BE2C (cell line): ENCODE measurements at regions not wholly inside any gene's neighbourhood (a gene's known extent, or its start where the extent isn't known, plus 50 kb on each side); places are given as distances from the start of the nearest gene placed in this dataset.

Experiments used
- DNase-seq: peaks from one replicate; pipeline ENCODE4 v3.0.0-alpha.2; 2020
- H3K27me3 ChIP-seq: fragments of 250-450 bp; sonication (Bioruptor Pico); 2 replicates; pipeline ENCODE4 v1.5.1; 2020; ENCODE audit warnings: mild to moderate bottlenecking
- H3K36me3 ChIP-seq: fragments of 250-450 bp; sonication (Bioruptor Pico); 2 replicates; pipeline ENCODE4 v1.5.1; 2020; ENCODE audit warnings: mild to moderate bottlenecking
- H3K4me1 ChIP-seq: fragments of 250-450 bp; sonication (Bioruptor Pico); 2 replicates; pipeline ENCODE4 v1.5.1; 2020
- H3K4me3 ChIP-seq: 2 replicates; pipeline ENCODE4 v1.5.1; 2011; ENCODE audit warnings: low read depth, low read length
- H3K9me3 ChIP-seq: fragments of 250-450 bp; sonication (Bioruptor Pico); 2 replicates; pipeline ENCODE4 v1.5.1; 2020
- TF ChIP-seq, protein P1 (sequence below): IDR thresholded peaks from 2 replicates; pipeline ENCODE4 v1.5.1; 2012; ENCODE audit warnings: mild to moderate bottlenecking, low read depth, low read length

DNA sequence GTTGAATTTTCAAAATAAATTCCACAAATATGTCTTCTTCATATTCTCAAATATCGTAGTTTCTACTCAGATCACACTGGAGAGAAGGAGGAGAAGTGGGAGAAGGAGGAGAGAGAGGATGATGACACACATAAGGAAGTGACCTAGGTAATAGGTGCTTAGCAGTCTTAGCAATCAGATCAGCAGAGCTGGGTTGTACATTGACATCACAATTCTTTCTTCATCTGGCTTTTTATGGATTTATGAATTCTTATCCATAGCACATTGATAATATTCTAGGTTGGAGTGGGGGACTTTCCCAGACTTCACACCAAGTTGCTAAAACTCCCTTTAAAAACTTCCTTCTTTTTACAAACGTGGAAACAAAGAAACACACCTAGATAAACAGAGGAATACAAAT is 86.9 kb downstream of the FGF9 start:
- no peaks in the 10 kb centered on the region for H3K27me3 ChIP-seq
- TF ChIP-seq, protein P1, sequence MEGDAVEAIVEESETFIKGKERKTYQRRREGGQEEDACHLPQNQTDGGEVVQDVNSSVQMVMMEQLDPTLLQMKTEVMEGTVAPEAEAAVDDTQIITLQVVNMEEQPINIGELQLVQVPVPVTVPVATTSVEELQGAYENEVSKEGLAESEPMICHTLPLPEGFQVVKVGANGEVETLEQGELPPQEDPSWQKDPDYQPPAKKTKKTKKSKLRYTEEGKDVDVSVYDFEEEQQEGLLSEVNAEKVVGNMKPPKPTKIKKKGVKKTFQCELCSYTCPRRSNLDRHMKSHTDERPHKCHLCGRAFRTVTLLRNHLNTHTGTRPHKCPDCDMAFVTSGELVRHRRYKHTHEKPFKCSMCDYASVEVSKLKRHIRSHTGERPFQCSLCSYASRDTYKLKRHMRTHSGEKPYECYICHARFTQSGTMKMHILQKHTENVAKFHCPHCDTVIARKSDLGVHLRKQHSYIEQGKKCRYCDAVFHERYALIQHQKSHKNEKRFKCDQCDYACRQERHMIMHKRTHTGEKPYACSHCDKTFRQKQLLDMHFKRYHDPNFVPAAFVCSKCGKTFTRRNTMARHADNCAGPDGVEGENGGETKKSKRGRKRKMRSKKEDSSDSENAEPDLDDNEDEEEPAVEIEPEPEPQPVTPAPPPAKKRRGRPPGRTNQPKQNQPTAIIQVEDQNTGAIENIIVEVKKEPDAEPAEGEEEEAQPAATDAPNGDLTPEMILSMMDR = no peak
- H3K4me3 ChIP-seq = no peak overlapping the region
- H3K4me1 ChIP-seq = no peaks in the 10 kb centered on the region
- no peak for DNase-seq
- no peaks in the 10 kb centered on the region for H3K36me3 ChIP-seq
- no peaks in the 10 kb centered on the region for H3K9me3 ChIP-seq

DNA sequence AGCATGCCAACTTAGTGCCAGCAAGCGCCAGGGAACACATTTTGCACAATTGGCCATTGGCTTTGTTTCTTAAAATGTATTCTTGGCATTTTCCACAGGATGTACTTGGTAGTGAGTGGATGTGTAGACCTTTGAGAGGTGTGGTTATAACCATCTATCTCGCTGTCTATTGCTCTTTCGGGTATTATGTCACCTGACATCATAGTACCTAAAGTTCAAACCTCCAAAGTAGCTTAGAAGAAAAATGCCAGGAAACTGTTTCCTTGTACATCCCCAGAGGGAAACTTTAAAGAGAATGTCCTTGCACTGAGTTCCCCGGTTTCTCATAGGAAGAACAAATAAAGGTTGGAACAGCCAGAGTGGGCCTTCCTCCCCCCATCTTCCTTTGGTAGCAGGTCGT is 87.6 kb downstream of the FGF9 start:
- Histone ChIP-seq H3K27me3 (no peaks in the 10 kb centered on the region), H3K4me1 (no peaks in the 10 kb centered on the region), H3K4me3 (no peak overlapping the region), H3K36me3 (no peaks in the 10 kb centered on the region), H3K9me3 (no peaks in the 10 kb centered on the region)
- no peak for DNase-seq
- TF ChIP-seq, protein P1 = no peak

DNA sequence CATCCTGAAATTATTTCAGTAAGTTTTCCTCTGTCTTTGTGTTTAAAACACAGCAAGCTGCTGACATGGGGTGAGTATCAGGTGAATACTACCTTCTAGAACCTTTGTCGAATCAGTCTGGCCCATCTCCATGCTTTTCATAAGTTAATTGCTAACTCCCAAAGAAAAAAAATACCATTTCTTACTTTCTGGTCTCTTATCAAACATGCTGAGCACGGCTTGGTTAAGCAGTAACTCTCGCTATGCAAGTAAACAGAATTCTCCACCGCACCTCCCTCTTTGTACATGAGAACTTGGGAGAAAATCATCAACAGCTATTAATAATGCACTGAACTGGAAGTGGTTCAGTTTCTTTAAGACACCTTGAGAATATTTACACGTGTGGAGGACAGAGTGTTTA is 88.6 kb downstream of the FGF9 start:
- DNase-seq = no peak
- Histone ChIP-seq H3K4me1 (no peaks in the 10 kb centered on the region), H3K4me3 (no peak overlapping the region), H3K36me3 (no peaks in the 10 kb centered on the region), H3K9me3 (no peaks in the 10 kb centered on the region), H3K27me3 (no peaks in the 10 kb centered on the region)
- TF ChIP-seq, protein P1 = no peak

DNA sequence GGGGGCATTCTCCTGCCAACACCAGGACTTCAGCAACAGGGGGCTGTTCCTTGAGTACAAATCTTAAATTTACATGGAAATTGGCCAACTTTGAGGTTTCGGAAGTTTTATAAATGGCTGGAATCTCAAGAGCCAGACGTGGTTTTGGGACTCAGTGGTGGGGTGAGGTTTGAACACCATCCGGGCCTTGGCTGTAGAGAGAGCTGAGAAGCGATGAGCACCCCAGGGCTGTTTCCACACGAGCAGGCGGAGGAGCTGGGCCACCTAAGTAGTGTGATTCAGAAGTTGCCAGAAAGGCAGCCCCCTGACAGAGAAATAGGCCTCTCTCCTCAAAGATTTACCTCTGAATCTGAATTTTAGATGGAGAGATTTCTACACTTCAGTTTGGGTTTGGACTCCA is 89.0 kb downstream of the FGF9 start:
- H3K27me3 ChIP-seq = no peaks in the 10 kb centered on the region
- no peaks in the 10 kb centered on the region for H3K36me3 ChIP-seq
- no peaks in the 10 kb centered on the region for H3K9me3 ChIP-seq
- no peak overlapping the region for H3K4me3 ChIP-seq
- TF ChIP-seq, protein P1 = no peak
- no peak for DNase-seq
- H3K4me1 ChIP-seq = no peaks in the 10 kb centered on the region

DNA sequence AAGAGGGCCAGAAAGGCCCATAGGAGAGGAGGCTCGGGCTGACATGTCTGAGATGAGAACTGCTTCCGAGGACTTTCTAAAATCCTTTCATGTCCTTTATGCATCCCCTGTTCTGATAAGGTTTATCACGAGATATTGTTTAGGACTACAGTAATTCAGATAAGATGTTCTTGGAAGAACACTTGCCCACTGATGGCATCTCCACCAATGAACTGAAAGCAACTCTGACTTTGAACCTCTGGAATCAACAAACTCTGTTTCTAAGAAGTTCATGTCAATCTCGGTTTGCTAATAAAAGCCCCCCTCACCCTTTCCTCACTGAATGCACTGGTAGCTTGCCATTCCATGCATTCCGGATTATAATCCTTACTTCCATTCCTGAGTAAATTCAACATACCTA is 90.9 kb downstream of the FGF9 start:
- Histone ChIP-seq H3K9me3 (no peaks in the 10 kb centered on the region), H3K27me3 (no peaks in the 10 kb centered on the region), H3K4me3 (no peak overlapping the region), H3K36me3 (no peaks in the 10 kb centered on the region), H3K4me1 (no peaks in the 10 kb centered on the region)
- no peak for DNase-seq
- TF ChIP-seq, protein P1 = no peak

DNA sequence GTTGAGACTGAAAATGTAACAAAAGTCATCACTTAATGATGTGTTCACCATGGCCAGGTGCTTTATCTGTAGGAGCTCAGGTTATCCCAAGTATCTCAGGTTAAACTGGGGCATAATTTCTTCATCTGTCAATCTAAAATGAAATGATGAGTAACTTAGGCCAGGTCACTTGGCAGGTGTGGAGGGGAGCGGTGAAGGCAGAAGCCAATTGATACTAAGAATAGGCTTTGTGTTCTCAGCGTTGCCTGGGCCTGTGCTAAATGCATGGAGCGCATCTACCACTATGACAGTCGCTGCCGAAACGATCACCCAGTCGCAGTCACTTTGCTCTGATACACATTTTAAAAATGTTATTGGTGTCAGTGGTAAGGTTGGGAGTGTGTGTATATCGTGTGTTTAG is 91.6 kb downstream of the FGF9 start:
- Histone ChIP-seq H3K36me3 (no peaks in the 10 kb centered on the region), H3K4me1 (no peaks in the 10 kb centered on the region), H3K27me3 (no peaks in the 10 kb centered on the region), H3K9me3 (no peaks in the 10 kb centered on the region), H3K4me3 (no peak overlapping the region)
- TF ChIP-seq, protein P1 = no peak
- DNase-seq = no peak
